WERI-Rb-1 (cell line): ENCODE measurements at regions not wholly inside any gene's neighbourhood (a gene's known extent, or its start where the extent isn't known, plus 50 kb on each side); places are given as distances from the start of the nearest gene placed in this dataset.

Experiments used
- DNase-seq: peaks from one replicate; pipeline ENCODE4 v3.0.0-alpha.2; 2020
- H3K27ac ChIP-seq: fragments of 250-450 bp; sonication (Bioruptor Pico); 2 replicates; pipeline ENCODE4 v1.5.1; 2020; ENCODE audit warnings: mild to moderate bottlenecking, moderate library complexity
- H3K27me3 ChIP-seq: fragments of 250-450 bp; sonication (Bioruptor Pico); 2 replicates; pipeline ENCODE4 v1.5.1; 2021; ENCODE audit warnings: mild to moderate bottlenecking, low read depth, moderate library complexity; ENCODE audit not compliant: insufficient read depth, severe bottlenecking
- H3K36me3 ChIP-seq: fragments of 250-450 bp; sonication (Bioruptor Pico); 2 replicates; pipeline ENCODE4 v1.5.1; 2020; ENCODE audit warnings: mild to moderate bottlenecking, moderate library complexity
- H3K4me3 ChIP-seq: 2 replicates; pipeline ENCODE4 v1.5.1; 2011; ENCODE audit warnings: low read depth, mild to moderate bottlenecking, control low read depth, low read length
- H3K9me3 ChIP-seq: fragments of 250-450 bp; sonication (Bioruptor Pico); 2 replicates; pipeline ENCODE4 v1.5.1; 2021; ENCODE audit warnings: mild to moderate bottlenecking, moderate library complexity; ENCODE audit not compliant: severe bottlenecking
- CTCF ChIP-seq: IDR thresholded peaks from 2 replicates; pipeline ENCODE4 v1.5.1; 2011; ENCODE audit warnings: low read depth, mild to moderate bottlenecking, control low read depth, inconsistent platforms, low read length

- DNase-seq: no peak
- Histone ChIP-seq H3K4me3 (no peak overlapping the region), H3K27ac (no peak overlapping the region; the same call in 1 of the 2 replicates), H3K27me3 (no peaks in the 10 kb centered on the region), H3K9me3 (no peaks in the 10 kb centered on the region), H3K36me3 (no peaks in the 10 kb centered on the region)
- TF ChIP-seq CTCF: no peak
Measured at GRCh38 chr11:121741761-121742361, 289.1 kb upstream of the SORL1-AS1 start.

GRCh38 chr11:121741351-121741760 is 288.6 kb upstream of the SORL1-AS1 start:
- no peaks in the 10 kb centered on the region for H3K36me3 ChIP-seq
- H3K4me3 ChIP-seq: no peak overlapping the region
- no peak for TF ChIP-seq CTCF
- peak overlapping the region; percentile 29; the same call in 1 of the 2 replicates for H3K27ac ChIP-seq
- no peaks in the 10 kb centered on the region for H3K9me3 ChIP-seq
- no peaks in the 10 kb centered on the region for H3K27me3 ChIP-seq
- peak; percentile 10 for DNase-seq

GRCh38 chr11:121740902-121741301 is 288.1 kb upstream of the SORL1-AS1 start:
- no peak for DNase-seq
- Histone ChIP-seq H3K27me3 (no peaks in the 10 kb centered on the region), H3K36me3 (no peaks in the 10 kb centered on the region), H3K4me3 (no peak overlapping the region), H3K9me3 (no peaks in the 10 kb centered on the region), H3K27ac (peak overlapping the region; percentile 29; the same call in 1 of the 2 replicates)
- no peak for TF ChIP-seq CTCF

- no peak for DNase-seq
- Histone ChIP-seq H3K27ac (no peak overlapping the region), H3K27me3 (no peaks in the 10 kb centered on the region), H3K36me3 (no peaks in the 10 kb centered on the region), H3K4me3 (no peak overlapping the region), H3K9me3 (no peaks in the 10 kb centered on the region)
- TF ChIP-seq CTCF: no peak
Measured at GRCh38 chr11:121733858-121734257, 281.1 kb upstream of the SORL1-AS1 start.

GRCh38 chr11:121727942-121728341 is 275.2 kb upstream of the SORL1-AS1 start:
- no peak for DNase-seq
- TF ChIP-seq CTCF: no peak
- no peaks in the 10 kb centered on the region for H3K9me3 ChIP-seq
- H3K27me3 ChIP-seq: no peaks in the 10 kb centered on the region
- no peaks in the 10 kb centered on the region for H3K36me3 ChIP-seq
- no peak overlapping the region for H3K4me3 ChIP-seq
- H3K27ac ChIP-seq: no peak overlapping the region

GRCh38 chr11:121723246-121723741 is 270.5 kb upstream of the SORL1-AS1 start:
- no peaks in the 10 kb centered on the region for H3K27me3 ChIP-seq
- no peak overlapping the region for H3K27ac ChIP-seq
- no peaks in the 10 kb centered on the region for H3K36me3 ChIP-seq
- peak overlapping the region; percentile 59 for H3K4me3 ChIP-seq
- peaks cover 3% of the 10 kb centered on the region for H3K9me3 ChIP-seq
- no peak for TF ChIP-seq CTCF
- no peak for DNase-seq
